Calu3 (cell line): ENCODE measurements at regions not wholly inside any gene's neighbourhood (a gene's known extent, or its start where the extent isn't known, plus 50 kb on each side); places are given as distances from the start of the nearest gene placed in this dataset.

Source experiments
- BruUV-seq: library from RNA; stranded (reverse); fragments of 400-500 nt; replicated peaks from 2 replicates; lab custom pipeline; 2021; lab: Mats Ljungman, UMichigan
- CTCF ChIA-PET: fragments of 300-600 bp; sonication (Branson Sonifier 250); formaldehyde crosslinking; loops from one replicate; lab custom pipeline; 2022; ENCODE audit warnings: antibody characterized with exemption; lab: Charles Lee
- DNase-seq: peaks from one replicate; pipeline ENCODE4 v3.0.0; 2022
- H3K27ac Mint-ChIP-seq: one replicate; pipeline ENCODE4 v1.8.0; 2022; ENCODE audit warnings: mixed read lengths; ENCODE audit not compliant: unreplicated experiment
- H3K27me3 Mint-ChIP-seq: one replicate; pipeline ENCODE4 v1.8.0; 2022; ENCODE audit warnings: mixed read lengths; ENCODE audit not compliant: unreplicated experiment
- H3K36me3 Mint-ChIP-seq: one replicate; pipeline ENCODE4 v1.8.0; 2022; ENCODE audit warnings: mild to moderate bottlenecking, moderate library complexity, mixed read lengths; ENCODE audit not compliant: insufficient read depth, unreplicated experiment
- H3K4me1 Mint-ChIP-seq: one replicate; pipeline ENCODE4 v1.8.0; 2022; ENCODE audit warnings: mild to moderate bottlenecking, low read depth, mixed read lengths; ENCODE audit not compliant: unreplicated experiment
- H3K4me3 Mint-ChIP-seq: one replicate; pipeline ENCODE4 v1.8.0; 2022; ENCODE audit warnings: mild to moderate bottlenecking, low read depth, moderate library complexity, mixed read lengths; ENCODE audit not compliant: unreplicated experiment
- H3K9me3 Mint-ChIP-seq: one replicate; pipeline ENCODE4 v1.8.0; 2022; ENCODE audit warnings: low read depth, mixed read lengths; ENCODE audit not compliant: unreplicated experiment
- intact Hi-C: fragments of 100-400 bp; cut with micrococcal nuclease; formaldehyde crosslinking; loops from one replicate; pipeline ENCODE4 v1.10.0; 2022; ENCODE audit not compliant: unreplicated experiment
- TF ChIP-seq, protein P1 (sequence below): fragments of 200-600 bp; IDR thresholded peaks from one replicate; pipeline ENCODE4 v1.8.0; 2022; ENCODE audit warnings: antibody characterized with exemption; ENCODE audit not compliant: unreplicated experiment

GRCh38 chr16:9031107-9031506, 60.3 kb upstream of the HAPSTR1 start:
- H3K36me3 Mint-ChIP-seq: no peaks in the 10 kb centered on the region
- intact Hi-C loops: no loop called here
- H3K9me3 Mint-ChIP-seq: no peaks in the 10 kb centered on the region
- CTCF ChIA-PET: interaction anchor here (0.6 kb wide), 1 partner anchor 27 kb away, joined by 3 read pairs; no protein-coding TSS in a partner anchor
- TF ChIP-seq, protein P1, sequence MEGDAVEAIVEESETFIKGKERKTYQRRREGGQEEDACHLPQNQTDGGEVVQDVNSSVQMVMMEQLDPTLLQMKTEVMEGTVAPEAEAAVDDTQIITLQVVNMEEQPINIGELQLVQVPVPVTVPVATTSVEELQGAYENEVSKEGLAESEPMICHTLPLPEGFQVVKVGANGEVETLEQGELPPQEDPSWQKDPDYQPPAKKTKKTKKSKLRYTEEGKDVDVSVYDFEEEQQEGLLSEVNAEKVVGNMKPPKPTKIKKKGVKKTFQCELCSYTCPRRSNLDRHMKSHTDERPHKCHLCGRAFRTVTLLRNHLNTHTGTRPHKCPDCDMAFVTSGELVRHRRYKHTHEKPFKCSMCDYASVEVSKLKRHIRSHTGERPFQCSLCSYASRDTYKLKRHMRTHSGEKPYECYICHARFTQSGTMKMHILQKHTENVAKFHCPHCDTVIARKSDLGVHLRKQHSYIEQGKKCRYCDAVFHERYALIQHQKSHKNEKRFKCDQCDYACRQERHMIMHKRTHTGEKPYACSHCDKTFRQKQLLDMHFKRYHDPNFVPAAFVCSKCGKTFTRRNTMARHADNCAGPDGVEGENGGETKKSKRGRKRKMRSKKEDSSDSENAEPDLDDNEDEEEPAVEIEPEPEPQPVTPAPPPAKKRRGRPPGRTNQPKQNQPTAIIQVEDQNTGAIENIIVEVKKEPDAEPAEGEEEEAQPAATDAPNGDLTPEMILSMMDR: no peak
- no TSS peak for BruUV-seq
- H3K27me3 Mint-ChIP-seq: no peaks in the 10 kb centered on the region
- no peak overlapping the region for H3K4me3 Mint-ChIP-seq
- no peak overlapping the region for H3K27ac Mint-ChIP-seq
- peaks cover 7% of the 10 kb centered on the region for H3K4me1 Mint-ChIP-seq
- no peak for DNase-seq

GRCh38 chr16:9033125-9033830, 58.2 kb upstream of the HAPSTR1 start:
- H3K9me3 Mint-ChIP-seq: no peaks in the 10 kb centered on the region
- CTCF ChIA-PET: interaction anchor here (0.7 to 1.1 kb wide), 9 partner anchors 14 to 812 kb away, joined by 3 to 12 read pairs (median 5); partner anchors contain the start of genes ABAT and HAPSTR1
- H3K27ac Mint-ChIP-seq: no peak overlapping the region
- no peaks in the 10 kb centered on the region for H3K27me3 Mint-ChIP-seq
- peak; percentile 54 for DNase-seq
- BruUV-seq: no TSS peak
- H3K36me3 Mint-ChIP-seq: no peaks in the 10 kb centered on the region
- H3K4me1 Mint-ChIP-seq: no peaks in the 10 kb centered on the region
- no peak overlapping the region for H3K4me3 Mint-ChIP-seq
- TF ChIP-seq, protein P1: peak; percentile 52
- intact Hi-C loops: loop anchor here (2.0 kb wide), 1 partner anchor 372 kb away; no protein-coding TSS in a partner anchor

GRCh38 chr16:9034056-9034455, 57.4 kb upstream of the HAPSTR1 start:
- H3K4me1 Mint-ChIP-seq: no peaks in the 10 kb centered on the region
- H3K9me3 Mint-ChIP-seq: no peaks in the 10 kb centered on the region
- H3K4me3 Mint-ChIP-seq: no peak overlapping the region
- no peak for DNase-seq
- H3K36me3 Mint-ChIP-seq: no peaks in the 10 kb centered on the region
- TF ChIP-seq, protein P1: no peak
- CTCF ChIA-PET: interaction anchor here (0.6 to 1.1 kb wide), 3 partner anchors 13 to 1506 kb away, joined by 3 to 10 read pairs (median 5); no protein-coding TSS in a partner anchor
- BruUV-seq: no TSS peak
- intact Hi-C loops: no loop called here
- H3K27me3 Mint-ChIP-seq: no peaks in the 10 kb centered on the region
- no peak overlapping the region for H3K27ac Mint-ChIP-seq

- DNase-seq: no peak
- no peaks in the 10 kb centered on the region for H3K27me3 Mint-ChIP-seq
- H3K27ac Mint-ChIP-seq: no peak overlapping the region
- intact Hi-C loops: no loop called here
- TF ChIP-seq, protein P1: no peak
- H3K36me3 Mint-ChIP-seq: no peaks in the 10 kb centered on the region
- H3K4me3 Mint-ChIP-seq: no peak overlapping the region
- CTCF ChIA-PET: no interaction called here
- no peaks in the 10 kb centered on the region for H3K9me3 Mint-ChIP-seq
- BruUV-seq: no TSS peak
- H3K4me1 Mint-ChIP-seq: no peaks in the 10 kb centered on the region
Measured at GRCh38 chr16:9035996-9036395, 55.4 kb upstream of the HAPSTR1 start.
